Fibroblast of mammary gland (primary cell): ENCODE measurements at regions not wholly inside any gene's neighbourhood (a gene's known extent, or its start where the extent isn't known, plus 50 kb on each side); places are given as distances from the start of the nearest gene placed in this dataset.

Source experiments
- DNase-seq: peaks from one replicate; pipeline ENCODE4 v3.0.0-alpha.2; 2010; ENCODE audit warnings: low read depth
- H3K4me3 ChIP-seq: 2 replicates; pipeline ENCODE4 v1.5.1; 2011; ENCODE audit warnings: low read depth, mild to moderate bottlenecking, low read length, moderate library complexity; ENCODE audit not compliant: control insufficient read depth
- TF ChIP-seq, protein P1 (sequence below): conservative IDR thresholded peaks from 2 replicates; pipeline ENCODE4 v1.5.1; 2011; ENCODE audit warnings: low read depth, low read length, inconsistent platforms; ENCODE audit not compliant: control insufficient read depth, insufficient read depth

DNA sequence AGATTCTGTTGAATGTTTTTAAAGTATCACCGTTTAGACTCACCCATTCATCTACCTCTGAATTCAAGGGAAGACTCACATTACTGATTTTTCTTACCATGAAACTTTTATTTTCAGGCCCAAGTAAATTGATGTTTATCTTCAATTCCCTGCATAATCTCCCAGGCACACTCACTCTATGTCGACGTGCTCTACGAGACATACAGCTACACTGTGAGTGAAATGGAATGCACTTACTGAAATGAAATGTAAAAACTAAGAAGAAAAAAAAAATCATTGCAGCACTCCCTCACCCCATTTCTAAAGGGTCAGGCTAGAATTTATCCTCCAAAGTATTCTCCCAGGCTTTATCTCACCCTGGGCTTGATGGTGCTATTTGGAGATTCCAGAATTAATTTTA, 987.9 kb downstream of the CCSER2 start:
- no peak overlapping the region for H3K4me3 ChIP-seq
- TF ChIP-seq, protein P1, sequence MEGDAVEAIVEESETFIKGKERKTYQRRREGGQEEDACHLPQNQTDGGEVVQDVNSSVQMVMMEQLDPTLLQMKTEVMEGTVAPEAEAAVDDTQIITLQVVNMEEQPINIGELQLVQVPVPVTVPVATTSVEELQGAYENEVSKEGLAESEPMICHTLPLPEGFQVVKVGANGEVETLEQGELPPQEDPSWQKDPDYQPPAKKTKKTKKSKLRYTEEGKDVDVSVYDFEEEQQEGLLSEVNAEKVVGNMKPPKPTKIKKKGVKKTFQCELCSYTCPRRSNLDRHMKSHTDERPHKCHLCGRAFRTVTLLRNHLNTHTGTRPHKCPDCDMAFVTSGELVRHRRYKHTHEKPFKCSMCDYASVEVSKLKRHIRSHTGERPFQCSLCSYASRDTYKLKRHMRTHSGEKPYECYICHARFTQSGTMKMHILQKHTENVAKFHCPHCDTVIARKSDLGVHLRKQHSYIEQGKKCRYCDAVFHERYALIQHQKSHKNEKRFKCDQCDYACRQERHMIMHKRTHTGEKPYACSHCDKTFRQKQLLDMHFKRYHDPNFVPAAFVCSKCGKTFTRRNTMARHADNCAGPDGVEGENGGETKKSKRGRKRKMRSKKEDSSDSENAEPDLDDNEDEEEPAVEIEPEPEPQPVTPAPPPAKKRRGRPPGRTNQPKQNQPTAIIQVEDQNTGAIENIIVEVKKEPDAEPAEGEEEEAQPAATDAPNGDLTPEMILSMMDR: no peak
- DNase-seq: no peak

DNA sequence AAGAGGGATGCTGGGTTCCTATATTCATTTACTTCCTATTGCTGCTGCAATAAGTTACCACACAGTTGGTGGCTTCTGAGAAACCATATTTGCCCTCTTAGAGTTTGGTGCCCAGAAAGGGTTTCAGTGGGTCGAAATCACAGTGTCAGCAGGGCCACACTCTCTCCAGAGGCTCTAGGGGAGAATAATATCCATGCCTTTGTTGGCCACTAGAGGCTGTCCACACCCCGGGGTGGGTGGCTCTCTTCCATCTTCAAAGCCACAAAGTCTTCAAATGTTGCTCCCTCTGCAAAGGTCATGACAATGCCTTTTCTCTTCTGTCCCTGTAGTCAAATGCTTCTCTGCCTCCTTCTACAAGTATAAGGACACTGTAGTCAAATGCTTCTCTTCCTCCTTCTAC, 989.4 kb downstream of the CCSER2 start:
- no peak overlapping the region for H3K4me3 ChIP-seq
- no peak for DNase-seq
- TF ChIP-seq, protein P1: no peak

DNA sequence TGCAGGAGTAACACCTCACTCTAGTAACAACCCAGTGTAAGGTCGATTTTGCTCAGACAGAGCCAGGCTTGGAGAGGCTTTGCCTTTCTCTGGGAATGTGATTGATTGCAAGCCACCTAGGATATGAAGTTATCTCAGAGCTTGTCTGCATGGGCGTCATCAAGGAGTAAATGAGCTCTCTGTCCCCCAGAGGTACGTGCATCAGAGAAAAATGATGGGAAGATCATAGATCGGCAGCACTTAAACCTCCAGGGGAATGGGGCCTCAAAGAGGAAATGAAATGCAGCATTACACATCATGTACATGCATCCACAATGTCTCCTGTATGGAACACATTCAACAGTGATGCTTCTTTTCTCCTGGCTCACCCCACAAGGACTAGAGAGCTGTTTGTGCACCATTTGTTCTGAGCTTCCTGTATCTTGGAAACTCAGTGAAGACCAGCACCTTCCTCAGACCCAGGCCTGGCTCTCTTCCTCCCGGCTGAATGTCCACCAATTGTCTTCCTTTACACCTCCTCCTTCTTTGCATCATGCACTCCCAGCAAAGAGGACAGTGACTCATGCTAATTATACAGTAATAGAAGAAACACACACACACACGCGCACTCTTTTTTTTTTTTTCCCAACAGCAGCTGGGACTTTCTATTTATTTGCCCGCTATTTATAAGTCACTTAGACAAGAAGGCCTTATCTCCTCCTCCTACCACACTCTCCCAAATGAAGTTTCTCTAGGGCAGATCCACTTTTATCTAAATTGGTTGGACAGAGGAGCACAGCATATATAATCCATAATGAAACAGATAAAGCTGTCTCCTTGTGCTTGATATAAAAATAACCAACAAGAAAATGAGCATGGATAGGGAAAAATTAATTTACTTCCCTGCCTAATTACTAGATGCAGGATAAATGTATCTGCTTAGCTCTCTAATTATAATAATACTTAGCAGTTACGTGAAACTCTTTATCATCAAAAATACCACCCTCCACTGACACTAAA, 990.7 kb downstream of the CCSER2 start:
- H3K4me3 ChIP-seq: no peak overlapping the region
- TF ChIP-seq, protein P1: no peak
- DNase-seq: peak; percentile 1

DNA sequence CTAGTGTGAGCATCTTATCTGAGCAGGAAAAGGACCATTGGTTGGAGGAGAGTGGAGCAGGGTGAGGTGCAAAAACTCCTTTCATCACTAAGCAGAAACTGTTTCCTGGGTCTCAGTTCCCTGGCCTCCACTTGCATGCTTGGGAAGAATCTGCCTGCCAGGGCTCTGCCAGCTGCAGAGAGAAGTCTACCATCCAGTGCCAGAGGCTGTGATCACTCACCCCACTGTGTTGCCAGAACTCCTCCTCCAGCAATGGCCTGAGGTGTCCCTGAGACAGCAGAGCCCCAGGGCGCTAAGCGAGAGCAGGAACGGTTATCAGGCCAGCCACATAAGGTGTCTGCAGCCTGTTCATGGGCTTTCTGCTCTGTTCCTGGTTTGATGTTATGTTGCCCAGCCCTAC, 991.4 kb downstream of the CCSER2 start:
- no peak overlapping the region for H3K4me3 ChIP-seq
- TF ChIP-seq, protein P1: no peak
- DNase-seq: no peak

DNA sequence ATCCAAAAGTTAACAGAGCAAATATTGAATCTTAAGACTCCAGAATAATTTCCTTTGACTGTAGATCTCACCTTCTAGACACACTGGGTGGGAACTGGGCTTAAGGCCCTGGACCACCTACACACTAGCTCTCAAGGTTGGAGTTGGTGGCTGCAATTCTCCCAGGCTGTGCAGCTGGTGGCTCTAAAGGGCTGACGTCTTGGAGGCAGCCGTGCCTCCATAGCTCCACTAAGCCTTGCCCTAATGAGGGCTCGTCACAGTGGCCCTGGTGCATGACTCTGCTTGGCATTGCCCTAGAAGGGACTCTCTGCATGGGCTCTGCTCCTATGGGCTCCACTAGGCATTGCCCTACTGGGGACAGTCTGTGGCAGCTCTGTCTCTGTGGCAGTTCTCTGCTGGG, 1005.2 kb downstream of the CCSER2 start:
- no peak for DNase-seq
- H3K4me3 ChIP-seq: no peak overlapping the region
- TF ChIP-seq, protein P1: no peak

DNA sequence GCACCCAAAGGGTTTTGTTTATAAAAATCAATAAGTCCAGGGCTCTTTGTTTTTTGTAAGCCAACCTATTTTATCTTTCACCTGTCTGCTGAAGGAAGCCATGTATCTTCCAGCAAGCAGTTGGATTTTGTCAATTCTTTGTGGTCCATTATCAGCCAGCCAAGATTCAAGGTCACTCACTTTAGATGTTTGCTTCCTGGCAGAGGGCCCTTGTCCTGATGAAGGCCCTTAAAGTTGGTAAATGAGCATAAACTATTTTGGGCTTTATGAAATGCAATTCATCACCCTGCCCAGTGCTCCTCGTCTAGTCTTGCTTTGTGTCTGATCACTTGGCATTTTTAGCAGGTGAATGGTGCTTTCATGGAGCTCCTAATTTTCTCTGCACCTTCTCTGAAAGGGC, 1004.2 kb downstream of the GRID1 start:
- H3K4me3 ChIP-seq: no peak overlapping the region
- TF ChIP-seq, protein P1: no peak
- no peak for DNase-seq
